ENCODE measurements at regions not wholly inside any gene's neighbourhood (a gene's known extent, or its start where the extent isn't known, plus 50 kb on each side); places are given as distances from the start of the nearest gene placed in this dataset.

DNA sequence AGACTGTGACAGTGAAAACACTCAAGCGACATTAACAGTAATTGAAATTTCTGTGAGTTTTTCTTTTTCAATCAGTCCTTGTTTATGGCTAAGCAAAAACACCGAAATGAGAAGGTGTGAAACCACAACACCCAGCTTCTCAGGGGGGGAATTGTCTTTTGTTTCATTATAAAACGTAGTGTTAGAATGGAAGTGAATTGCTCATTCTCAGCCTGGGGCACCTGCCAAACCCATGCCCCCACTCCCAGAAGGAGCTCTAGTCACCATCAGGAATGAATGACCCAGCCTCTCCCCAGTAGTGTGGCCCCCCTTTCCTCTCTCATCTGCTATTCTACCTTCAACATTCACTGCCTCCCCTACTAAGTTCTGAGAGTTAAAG is 185.8 kb upstream of the CFAP20DC start (continued):
- TF ChIP-seq, protein P1, sequence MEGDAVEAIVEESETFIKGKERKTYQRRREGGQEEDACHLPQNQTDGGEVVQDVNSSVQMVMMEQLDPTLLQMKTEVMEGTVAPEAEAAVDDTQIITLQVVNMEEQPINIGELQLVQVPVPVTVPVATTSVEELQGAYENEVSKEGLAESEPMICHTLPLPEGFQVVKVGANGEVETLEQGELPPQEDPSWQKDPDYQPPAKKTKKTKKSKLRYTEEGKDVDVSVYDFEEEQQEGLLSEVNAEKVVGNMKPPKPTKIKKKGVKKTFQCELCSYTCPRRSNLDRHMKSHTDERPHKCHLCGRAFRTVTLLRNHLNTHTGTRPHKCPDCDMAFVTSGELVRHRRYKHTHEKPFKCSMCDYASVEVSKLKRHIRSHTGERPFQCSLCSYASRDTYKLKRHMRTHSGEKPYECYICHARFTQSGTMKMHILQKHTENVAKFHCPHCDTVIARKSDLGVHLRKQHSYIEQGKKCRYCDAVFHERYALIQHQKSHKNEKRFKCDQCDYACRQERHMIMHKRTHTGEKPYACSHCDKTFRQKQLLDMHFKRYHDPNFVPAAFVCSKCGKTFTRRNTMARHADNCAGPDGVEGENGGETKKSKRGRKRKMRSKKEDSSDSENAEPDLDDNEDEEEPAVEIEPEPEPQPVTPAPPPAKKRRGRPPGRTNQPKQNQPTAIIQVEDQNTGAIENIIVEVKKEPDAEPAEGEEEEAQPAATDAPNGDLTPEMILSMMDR (IDR thresholded peaks at IDR 0.05 in 2 of 3, conservative IDR thresholded peaks at IDR 0.05 in 1 of 3; ENCODE audit: control insufficient read depth in 2 of 3, extremely low read depth in 1 of 3, insufficient read depth in 1 of 3, low read depth in 3 of 3, low read length in 3 of 3), result no peak
- TF ChIP-seq EED (IDR thresholded peaks at IDR 0.05; ENCODE audit: low read depth) (0 out of 2 replicates have a peak, but pooled peaks have one; percentile 27), CBX3 (IDR thresholded peaks at IDR 0.05; ENCODE audit: borderline replicate concordance, low read depth) (no peak), RCOR1 (conservative IDR thresholded peaks at IDR 0.05; ENCODE audit: low read depth, low read length) (no peak), CHD2 (IDR thresholded peaks at IDR 0.05; ENCODE audit: borderline replicate concordance, low read depth, low read length) (no peak), CHD4 (IDR thresholded peaks at IDR 0.05) (no peak), RAD51 (IDR thresholded peaks at IDR 0.05) (no peak), JUND (IDR thresholded peaks at IDR 0.05; ENCODE audit: low read depth, low read length) (no peak), SIN3A (IDR thresholded peaks at IDR 0.05; ENCODE audit: low read depth, low read length) (no peak), SRF (IDR thresholded peaks at IDR 0.05; ENCODE audit: low read depth in 2 of 2, low read length in 2 of 2) (no peak), BCL11A (IDR thresholded peaks at IDR 0.05; ENCODE audit: low read depth, low read length) (peak; percentile 90), HDAC6 (IDR thresholded peaks at IDR 0.05; ENCODE audit: unreplicated experiment) (no peak), BACH1 (IDR thresholded peaks at IDR 0.05; ENCODE audit: borderline replicate concordance) (peak; percentile 81; the same call in 1 of the 2 replicates), HDGF (IDR thresholded peaks at IDR 0.05) (no peak), RFX5 (IDR thresholded peaks at IDR 0.05; ENCODE audit: low read depth, low read length) (no peak), FOXK2 (IDR thresholded peaks at IDR 0.05) (no peak), NBN (IDR thresholded peaks at IDR 0.05) (peak; percentile 71), POLR2AphosphoS2 (IDR thresholded peaks at IDR 0.05; ENCODE audit: low read depth, low read length) (no peak), NFXL1 (IDR thresholded peaks at IDR 0.05; ENCODE audit: borderline replicate concordance) (no peak), KDM1A (IDR thresholded peaks at IDR 0.05; ENCODE audit: borderline replicate concordance) (no peak), ASH2L (IDR thresholded peaks at IDR 0.05; ENCODE audit: borderline replicate concordance, low read depth) (no peak), FOS (IDR thresholded peaks at IDR 0.05; ENCODE audit: borderline replicate concordance, extremely low read depth, insufficient read length) (no peak), JUNB (IDR thresholded peaks at IDR 0.05) (no peak), ZNF24 (IDR thresholded peaks at IDR 0.05) (peak; percentile 51; the same call in 1 of the 2 replicates), IRF4 (IDR thresholded peaks at IDR 0.05; ENCODE audit: low read depth, low read length) (no peak), ATF7 (IDR thresholded peaks at IDR 0.05; ENCODE audit: low read depth) (peak; percentile 75)
- TF ChIP-seq, protein P2, sequence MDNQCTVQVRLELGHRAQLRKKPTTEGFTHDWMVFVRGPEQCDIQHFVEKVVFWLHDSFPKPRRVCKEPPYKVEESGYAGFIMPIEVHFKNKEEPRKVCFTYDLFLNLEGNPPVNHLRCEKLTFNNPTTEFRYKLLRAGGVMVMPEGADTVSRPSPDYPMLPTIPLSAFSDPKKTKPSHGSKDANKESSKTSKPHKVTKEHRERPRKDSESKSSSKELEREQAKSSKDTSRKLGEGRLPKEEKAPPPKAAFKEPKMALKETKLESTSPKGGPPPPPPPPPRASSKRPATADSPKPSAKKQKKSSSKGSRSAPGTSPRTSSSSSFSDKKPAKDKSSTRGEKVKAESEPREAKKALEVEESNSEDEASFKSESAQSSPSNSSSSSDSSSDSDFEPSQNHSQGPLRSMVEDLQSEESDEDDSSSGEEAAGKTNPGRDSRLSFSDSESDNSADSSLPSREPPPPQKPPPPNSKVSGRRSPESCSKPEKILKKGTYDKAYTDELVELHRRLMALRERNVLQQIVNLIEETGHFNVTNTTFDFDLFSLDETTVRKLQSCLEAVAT (IDR thresholded peaks at IDR 0.05), result peak; percentile 62; the same call in 1 of the 2 replicates
- TF ChIP-seq, protein P3, sequence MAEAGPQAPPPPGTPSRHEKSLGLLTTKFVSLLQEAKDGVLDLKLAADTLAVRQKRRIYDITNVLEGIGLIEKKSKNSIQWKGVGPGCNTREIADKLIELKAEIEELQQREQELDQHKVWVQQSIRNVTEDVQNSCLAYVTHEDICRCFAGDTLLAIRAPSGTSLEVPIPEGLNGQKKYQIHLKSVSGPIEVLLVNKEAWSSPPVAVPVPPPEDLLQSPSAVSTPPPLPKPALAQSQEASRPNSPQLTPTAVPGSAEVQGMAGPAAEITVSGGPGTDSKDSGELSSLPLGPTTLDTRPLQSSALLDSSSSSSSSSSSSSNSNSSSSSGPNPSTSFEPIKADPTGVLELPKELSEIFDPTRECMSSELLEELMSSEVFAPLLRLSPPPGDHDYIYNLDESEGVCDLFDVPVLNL (IDR thresholded peaks at IDR 0.05; ENCODE audit: low read depth, low read length), result no peak
- TF ChIP-seq, protein P4, sequence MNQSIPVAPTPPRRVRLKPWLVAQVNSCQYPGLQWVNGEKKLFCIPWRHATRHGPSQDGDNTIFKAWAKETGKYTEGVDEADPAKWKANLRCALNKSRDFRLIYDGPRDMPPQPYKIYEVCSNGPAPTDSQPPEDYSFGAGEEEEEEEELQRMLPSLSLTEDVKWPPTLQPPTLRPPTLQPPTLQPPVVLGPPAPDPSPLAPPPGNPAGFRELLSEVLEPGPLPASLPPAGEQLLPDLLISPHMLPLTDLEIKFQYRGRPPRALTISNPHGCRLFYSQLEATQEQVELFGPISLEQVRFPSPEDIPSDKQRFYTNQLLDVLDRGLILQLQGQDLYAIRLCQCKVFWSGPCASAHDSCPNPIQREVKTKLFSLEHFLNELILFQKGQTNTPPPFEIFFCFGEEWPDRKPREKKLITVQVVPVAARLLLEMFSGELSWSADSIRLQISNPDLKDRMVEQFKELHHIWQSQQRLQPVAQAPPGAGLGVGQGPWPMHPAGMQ (IDR thresholded peaks at IDR 0.05; ENCODE audit: borderline replicate concordance), result no peak
